T follicular helper cell (primary cell): ENCODE measurements at regions not wholly inside any gene's neighbourhood (a gene's known extent, or its start where the extent isn't known, plus 50 kb on each side); places are given as distances from the start of the nearest gene placed in this dataset.

Experiments used
- DNase-seq: peaks from one replicate; pipeline ENCODE4 v3.0.0-alpha.2; 2020; ENCODE audit warnings: low read depth

DNA sequence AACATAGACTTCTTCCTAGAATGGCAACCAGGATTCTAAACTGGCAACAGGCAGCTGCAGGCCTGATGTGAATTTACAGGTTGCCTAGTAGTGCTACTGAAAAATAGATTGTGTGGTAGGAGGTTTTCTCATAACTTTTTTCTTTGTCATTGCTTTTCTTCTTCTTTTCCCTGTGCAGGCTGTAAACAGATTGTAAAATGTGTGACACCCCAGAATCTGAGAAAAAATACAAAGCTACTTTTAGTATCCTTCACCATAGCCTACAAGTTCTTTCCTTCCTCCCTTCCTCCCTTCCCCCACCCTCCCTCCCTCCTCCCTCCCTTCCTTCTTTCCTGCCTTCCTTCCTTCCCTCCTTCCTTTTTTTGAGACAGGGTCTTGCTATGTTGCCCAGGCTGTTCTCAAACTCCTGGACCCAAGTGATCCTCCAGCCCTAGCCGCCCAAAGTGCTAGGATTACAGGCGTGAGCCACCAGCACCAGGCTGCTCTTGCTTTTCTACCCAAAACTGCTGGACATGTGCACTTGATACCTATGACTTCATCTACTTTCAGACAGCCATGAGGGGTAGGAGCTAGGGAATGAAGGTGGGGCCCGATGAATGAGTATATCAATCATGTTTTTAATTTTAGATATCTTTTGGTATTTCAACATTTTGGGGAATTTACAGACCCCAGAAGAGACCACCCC lies 114.2 kb upstream of the EEA1 start:
- no peak for DNase-seq

DNA sequence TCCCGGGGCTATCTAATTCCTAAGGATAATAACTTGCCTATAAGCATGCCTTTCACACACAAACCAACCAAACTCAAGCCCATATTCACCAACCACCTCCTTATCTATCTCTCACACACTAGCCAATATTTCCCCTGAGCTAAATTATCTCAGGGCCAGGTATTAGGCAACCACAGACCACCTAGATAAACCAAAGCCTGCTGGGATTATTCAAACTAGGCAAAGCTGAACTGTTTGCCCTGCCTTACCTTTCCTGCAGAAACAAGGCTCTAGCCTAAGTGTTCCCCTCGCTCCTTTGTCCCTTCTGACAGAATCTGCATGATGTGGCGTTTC lies 114.7 kb upstream of the EEA1 start:
- no peak for DNase-seq

DNA sequence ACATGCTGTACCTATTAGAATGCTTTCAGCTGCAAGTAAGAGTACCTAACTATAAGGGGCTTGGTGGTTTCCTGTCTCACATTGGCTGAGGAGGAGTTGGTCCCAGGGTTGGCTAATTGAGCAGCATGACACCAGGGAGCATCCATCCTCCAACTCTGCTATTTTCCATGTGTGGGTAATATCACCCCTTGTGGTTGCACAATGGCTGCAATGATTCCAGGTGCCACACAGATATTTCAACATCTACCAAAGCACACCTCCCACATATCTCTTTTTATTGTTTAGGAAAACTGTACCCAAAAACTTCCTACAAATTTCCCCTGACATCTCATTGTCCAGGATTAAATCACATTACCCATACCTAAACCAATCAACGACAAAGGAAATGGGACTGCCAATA lies 118.0 kb upstream of the EEA1 start:
- no peak for DNase-seq

DNA sequence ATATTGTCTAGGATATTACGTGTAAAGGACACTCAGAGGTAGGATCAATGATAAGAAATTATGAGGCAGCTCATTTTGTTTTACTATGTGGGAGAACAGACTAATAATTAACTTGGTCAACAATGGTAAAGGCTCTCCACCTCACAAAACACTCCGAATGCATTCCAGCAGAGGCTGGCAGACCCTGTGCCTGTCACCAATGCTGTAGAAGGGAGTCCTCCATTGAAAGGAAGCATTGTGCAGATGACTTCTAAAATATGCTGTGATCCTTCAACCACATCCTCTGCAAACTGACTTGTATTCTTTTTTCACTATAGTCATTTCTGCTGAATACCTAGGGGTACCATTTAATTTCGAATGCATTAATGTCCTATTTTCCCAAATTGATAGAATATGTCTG lies 119.6 kb upstream of the EEA1 start:
- DNase-seq = no peak

DNA sequence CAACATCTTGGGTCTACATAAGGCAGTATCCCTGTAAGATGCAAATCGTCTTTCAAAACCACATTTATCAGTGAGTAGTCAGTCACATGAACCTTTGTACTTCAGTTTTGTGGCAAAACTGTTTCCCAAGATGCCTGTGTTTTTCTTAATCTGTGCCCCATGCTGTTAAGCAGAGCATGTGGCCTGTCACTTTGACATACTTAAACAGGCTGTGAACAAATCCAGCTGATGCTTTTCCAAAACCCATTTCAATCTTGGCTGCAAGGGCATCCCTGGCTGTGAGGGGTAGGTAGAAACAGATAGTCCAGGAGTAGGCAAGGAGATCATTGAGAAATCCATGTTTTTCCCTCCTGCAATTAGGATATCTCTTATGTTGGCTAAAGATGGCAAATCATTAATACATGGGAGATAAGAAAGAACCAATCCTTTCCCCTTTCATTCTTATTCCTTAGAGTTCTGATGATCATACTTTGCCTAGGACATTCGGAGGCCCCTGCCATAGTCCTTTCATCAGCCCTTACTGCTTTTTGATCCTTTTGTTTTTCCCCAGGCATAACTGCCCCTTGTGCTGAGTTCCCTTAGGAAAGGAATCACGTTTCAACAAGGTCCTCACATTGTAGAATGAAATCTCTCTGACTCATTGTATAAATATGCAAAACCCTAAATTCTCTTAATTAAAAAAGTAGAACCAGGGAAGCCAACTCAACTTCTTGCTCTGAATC lies 121.1 kb upstream of the EEA1 start:
- no peak for DNase-seq

DNA sequence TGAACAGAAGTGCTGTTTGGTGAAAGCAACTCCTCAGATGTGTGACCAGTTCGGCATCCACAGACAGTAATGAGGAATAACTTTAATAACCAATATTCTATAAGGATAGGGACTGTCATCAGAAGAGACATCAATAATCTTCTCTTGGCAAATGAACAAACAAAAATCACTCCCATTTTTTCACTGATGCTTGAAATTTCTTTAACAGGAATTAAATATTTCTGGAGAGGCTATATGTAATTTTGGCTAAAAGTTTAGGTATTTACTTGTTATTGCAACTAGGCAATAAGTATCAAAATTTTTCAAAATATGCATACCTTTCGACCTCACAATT lies 121.6 kb upstream of the EEA1 start:
- DNase-seq = no peak

DNA sequence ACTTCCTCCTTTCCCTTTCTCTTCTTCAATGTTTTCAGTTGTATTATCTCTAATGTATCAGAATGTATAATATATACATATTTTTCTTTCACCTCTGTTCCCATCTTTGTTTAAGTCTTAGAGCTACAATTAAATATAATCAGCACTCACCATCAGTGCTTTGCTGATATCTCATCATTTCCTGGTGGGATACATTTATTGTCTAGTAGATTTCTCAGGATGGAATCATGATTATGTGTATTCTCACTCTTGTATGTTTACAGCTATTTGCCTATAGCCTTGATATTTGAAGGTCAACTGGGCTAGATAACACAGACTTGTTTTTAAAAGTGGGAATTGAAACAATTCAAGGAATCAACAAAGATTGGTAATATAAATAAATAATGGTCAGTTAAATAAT lies 124.9 kb upstream of the EEA1 start:
- DNase-seq = no peak

DNA sequence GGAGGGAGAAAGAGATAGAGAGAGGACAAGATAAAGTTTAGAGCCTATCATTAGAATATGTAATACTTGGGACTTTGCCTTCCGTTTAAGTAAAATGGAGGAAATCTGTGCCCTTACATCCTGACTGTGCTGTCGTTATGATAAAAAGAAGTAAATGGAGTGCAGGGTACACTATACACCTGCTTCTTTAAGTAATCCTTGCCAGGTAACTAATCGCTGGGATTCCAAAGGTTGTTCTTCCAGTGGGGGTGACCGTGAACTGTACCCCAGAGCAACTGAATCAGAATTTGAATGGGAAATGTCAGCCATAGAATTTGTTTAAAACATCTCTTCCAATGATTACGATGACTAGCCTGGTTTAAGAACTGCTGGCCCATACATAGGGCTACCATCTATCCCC lies 126.1 kb upstream of the EEA1 start:
- DNase-seq = no peak

DNA sequence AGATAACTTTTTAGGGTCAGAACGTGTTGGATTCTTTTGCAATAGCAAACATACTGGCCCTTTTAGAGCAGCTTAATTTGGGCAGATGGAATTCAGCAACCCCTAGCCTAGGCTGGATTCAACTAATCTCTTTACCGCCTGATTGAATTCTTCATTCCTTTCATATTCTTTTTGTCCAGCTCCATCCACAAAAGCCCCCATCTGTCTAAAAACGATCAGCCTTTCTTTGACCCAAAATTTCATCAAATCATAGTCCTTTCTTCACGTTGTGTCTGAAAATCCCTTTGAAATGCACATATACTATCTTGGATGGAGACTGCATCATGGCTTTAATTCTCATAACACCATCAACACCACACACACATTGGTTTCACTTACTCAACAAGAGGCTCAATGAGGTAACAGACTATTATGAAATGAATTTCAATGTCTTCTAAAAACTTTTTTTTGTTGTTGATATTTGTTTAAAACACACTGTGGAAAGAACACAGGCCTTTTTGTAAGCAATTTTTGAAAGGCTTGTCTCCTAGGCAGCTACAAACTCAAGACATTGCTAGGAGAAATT lies 128.0 kb upstream of the EEA1 start:
- DNase-seq = no peak

DNA sequence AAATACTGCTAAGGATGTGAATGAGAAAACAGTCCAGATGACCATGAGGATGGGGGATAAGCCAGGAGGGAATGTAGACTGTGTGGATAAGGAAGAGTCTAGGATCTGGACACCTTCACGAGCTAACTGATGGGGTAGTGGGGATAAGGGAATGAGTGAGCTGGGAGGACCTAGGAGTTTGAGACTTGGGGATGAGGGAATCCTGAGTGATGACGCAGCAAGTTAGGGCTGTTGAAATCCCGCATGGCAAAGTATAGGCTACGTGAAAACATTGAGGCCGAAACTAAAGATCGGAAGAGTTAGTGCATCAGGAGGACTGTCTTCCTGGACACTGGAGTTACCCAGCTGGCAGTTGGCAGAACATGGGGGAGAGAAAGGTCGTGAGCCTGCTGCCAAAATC lies 129.2 kb upstream of the EEA1 start:
- DNase-seq = no peak

DNA sequence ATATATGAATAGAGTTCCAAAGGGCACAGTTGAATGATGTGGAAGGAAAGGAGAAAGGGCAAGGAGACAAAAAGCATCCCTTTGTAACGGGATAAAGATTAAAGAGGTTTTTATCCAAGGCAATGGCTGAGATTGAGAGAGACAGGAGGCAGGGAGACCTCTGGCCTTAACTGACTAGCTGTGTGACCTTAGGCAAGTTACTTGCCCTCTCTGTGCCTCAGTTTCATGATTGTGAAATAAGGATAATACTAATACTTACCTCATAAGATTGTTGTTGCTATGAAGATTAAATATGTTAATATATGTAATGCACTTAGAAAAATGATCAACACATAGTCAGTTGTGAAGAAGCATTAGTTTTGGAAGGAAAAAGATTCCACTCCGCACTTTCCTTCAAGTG lies 130.2 kb upstream of the EEA1 start:
- DNase-seq = no peak

DNA sequence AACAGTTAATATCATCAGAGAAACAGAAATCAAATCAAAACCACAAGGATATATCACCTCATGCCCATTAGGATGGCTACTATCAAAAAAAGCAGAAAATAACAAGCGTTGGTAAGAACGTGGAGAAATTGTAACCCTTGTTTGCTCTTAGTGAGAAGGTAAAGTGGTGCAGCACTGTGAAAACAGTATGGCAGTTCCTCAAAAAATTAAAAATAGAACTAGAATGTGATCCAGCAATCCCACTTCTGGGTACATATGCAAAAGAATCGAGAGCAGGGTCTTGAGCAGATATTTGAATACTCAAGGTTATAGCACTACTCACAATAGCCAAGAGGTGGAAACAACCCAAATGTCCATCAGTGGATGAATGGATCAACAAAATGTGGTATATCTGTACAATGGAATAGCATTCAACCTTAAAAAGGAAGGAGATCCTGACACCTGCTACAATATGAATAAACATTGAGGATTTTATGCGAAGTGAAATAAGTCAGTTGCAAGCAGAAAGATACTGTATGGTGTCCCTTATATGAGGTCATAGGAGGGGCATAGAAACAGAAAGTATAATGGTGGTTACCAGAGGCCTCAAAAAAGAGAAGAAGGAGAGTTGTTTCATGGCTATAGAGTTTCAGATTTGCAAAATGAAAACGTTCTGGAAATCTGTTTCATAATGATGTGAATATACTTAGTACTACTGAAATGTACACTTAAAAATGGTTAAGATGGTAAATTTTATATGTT lies 131.0 kb upstream of the EEA1 start:
- no peak for DNase-seq

DNA sequence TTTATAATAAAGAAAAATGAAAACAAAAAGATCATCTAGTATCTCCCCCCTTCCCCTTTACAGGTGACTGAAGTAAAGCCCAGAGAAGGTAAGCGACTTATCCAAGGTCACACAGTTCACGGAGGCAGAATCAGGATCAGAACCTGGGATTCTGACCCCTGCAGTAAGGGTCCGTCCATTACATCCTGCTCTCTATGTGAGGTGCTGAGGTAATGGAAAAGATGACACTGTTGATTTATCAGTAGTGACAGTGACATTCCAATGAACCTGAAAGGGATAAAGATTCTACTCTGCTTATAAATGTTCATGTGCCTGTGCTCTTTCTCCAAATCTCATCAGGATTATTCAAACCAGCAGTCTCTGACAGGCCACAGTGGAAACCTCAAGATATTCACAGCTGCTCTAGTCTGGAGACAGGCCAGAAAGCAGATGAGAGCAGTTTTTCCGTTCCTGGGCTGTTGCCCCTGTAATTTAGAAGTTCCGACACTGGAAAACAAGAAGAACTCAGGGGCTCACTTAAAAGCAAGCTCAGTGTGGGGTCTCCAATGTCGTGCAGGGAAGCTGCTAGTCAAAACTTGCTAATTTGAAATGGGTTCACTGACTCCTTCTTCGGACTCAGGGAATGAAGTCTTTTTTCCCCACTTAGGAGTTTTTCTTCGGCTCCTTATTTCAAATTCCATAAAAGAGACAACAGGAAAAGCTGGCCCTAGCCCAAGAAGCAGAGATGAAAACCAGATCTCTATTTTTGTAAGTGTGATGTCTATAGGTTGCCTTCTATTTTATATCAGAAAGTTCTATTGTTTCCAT lies 131.8 kb upstream of the EEA1 start:
- no peak for DNase-seq

DNA sequence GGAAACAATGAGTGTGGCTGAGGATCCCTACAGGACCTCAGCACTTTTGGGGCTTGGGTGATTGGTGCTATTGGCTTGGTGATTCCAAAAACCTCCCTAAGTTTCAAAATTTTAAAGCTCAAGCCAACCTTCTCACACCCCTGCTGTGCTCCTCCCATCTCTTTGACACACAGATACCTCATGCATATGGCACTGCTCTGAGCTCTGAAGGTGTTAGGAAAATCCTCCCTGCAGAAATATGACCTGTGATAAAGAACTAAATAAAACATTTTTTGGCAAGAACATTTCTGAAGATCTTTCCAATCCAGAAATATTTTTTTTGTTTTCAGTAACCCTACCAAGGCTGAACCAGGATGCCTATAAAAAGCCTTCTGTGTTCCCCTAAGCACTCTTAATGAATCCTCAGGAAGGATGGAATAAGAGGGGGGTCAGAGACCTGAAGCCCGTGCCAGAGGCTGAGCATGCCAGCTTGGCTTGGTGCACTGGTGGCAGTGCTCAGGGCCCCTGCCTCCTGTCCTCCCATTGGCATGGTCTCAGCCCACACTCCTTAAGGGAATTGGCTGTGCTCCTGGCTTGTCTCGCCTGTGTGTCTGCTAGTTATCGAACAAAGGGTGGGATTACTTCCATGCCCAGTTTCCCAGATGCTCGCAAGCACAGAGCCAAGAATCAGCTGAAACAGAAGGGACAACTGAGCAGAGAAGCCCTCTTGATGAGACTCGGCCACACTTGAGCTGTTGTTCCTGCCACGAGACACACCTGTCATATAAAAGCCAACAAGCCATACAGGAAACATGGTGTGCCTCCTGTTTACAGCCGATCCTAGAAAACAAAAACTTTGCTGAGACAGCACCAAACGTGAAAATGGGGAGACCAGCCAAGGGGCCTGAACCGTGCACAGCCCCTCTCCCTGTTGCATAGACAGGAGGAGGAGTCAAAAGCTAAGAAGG lies 132.7 kb upstream of the EEA1 start:
- DNase-seq = no peak

DNA sequence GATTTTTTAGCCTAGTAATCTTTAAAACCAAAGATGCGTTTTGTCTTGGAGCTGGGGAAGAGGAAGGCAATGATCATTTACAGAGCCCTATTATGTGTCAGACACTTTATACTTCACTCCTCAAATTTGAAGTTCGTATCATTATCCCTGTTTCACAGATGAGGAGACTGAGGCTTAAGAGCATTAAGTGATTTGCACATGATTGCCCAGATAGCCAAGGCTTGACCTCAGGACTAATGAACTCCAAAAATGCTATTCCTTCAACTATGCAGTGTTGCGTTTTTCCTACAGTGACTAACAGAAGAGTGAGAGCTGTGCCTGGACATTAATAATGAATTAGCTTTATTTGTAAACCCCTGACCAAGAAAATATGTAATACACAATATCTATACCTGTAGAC lies 136.8 kb upstream of the EEA1 start:
- DNase-seq = no peak

DNA sequence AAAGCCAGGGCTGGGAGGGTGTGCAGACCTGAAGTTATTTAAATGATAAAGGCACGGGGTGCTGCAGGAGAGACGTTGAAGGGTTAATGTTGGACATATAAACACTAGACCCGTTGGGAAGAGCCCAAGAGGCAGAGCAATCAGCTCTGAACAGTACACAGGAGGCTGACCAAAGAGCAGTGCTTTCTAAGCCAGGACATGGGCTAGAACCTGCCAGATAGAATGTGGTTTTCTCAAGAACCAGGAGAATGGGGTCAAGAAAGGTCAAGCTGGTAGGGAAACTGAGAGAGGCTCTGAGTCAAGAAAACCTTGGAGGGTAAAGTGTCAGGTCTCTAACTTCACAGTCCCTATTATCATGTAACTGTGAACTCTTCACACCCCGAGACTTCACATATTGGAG lies 143.2 kb upstream of the EEA1 start:
- no peak for DNase-seq

DNA sequence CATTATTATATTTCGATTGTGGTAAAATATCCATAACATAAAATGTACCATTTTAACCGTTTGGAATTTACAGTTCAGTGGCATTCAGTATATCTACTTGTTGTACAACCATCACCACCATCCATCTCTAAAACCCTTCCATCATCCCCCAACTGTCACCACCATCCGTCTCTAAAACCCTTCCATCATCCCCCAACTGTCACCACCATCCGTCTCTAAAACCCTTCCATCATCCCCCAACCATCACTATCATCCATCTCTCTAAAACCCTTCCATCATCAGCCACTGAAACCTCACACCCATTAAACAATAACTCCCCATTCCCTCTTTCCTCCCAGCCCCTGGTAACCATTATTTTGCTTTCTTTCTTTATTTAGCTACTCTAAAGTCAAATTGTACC lies 144.2 kb upstream of the EEA1 start:
- DNase-seq = no peak

DNA sequence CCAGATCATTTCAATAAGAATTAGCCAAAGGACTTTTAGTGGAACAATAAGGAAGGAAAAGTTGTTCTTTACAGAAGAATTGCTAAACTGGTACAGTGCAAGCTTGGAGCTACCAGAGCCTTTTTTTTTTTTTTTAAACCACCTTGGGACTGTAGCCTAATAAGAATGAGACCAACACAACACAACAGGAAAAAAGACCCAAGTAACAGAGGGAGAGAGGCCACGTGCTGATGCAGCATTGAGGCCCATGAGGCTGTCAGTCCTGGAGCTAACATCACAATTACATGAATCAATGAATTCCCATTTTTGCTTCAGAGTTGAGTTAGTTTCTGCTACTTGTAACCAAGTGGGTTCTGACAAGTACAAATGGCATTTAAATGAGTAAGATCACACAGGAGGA lies 149.0 kb upstream of the EEA1 start:
- no peak for DNase-seq

DNA sequence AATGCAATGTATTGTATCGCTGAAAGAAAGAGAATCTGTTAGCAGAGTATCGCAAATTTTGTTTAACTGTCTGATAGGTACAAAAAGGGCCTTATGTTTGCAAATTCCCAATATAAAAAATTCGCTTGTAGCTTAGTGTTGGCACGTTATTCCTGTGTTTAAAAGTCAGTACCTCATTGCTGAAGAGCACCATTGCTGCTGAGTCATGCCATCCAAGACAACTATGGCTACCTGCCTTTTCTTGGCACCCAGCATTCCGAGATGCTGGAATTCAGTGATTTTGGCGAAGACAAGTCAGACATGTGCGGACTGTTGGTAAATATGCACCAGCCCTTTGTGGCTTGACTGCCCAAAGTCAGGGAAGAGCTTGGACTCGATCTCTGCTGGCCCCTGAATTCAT lies 149.5 kb upstream of the EEA1 start:
- no peak for DNase-seq

DNA sequence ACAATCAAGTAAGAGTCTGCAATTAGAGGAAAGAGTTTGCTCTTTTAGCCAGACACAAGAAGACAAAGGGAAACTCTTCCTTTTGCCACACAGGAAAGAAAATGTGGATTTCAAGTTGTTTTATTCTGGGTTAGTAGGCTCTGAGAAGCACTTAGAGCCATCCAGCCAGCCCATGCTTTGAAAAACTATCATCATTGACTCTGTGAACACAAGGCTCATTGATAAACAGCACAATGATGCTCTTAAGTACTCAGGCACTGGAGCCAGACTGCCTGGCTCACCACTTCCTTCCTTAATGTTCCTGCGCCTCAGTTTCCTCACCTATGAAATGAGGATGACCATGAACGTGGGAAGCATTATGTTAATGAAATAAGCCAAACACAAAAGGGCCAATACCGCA lies 150.2 kb upstream of the EEA1 start:
- DNase-seq = no peak

DNA sequence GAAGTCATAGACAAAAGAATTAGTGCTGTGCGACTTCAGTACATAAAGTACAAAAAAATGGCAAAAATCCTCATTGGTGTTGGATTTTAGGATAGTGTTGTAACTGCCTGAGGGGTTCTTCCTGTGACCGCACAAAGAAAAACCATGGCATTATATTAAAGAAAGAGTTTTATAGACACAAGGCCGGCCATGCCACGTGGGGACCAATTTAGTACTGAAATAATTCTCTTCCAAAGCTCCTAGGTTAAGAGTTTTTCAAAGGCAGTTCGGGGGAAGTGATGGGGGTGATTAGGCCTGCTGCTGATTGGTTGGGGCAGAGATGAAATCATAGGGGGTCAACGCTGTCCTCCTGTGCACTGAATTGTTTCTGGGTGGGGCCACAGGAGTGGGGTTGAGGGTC lies 150.9 kb upstream of the EEA1 start:
- DNase-seq = no peak
